ENCODE measurements at regions not wholly inside any gene's neighbourhood (a gene's known extent, or its start where the extent isn't known, plus 50 kb on each side); places are given as distances from the start of the nearest gene placed in this dataset.

DNA sequence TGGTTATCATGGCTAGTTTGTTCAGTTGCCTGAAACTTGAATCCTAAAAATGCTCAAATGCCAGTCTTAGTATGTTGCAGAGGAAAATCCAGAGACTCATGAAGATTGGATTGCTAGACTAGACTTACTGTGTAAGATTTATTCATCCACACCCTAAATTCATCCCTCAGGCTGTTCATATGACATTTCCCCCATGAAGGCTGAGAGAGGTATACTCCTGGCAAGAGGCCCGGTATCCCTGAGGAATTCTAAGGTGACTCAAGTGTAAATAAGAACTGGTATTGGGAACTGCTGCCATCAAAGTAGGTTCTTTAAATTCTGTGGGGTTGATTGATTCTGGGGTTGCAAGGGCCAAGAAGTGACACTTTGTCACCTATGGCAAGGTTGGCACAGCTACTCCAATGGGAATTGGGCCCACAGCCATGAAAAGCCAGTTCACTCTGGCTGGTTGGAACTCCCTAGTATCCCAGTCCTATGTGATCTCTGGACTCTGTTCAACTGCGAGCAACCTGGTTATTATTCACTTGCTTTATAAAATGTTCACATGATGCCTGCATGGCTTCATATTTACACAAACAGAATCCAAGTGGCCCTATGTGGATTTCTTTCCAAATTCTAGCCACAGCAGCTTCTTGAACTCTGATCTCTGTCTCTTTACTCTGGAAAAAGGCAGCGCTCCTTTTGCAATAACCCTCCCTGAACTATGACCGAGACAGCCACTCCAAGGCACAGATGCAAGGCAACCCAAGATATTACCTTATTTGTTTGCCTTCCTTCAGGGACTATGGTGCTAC is 429.1 kb downstream of the CBLN2 start:
- no peak for TF ChIP-seq L3MBTL2 (conservative IDR thresholded peaks at IDR 0.05)
- TF ChIP-seq ELF4 (IDR thresholded peaks at IDR 0.05): no peak
- TF ChIP-seq, protein P1, sequence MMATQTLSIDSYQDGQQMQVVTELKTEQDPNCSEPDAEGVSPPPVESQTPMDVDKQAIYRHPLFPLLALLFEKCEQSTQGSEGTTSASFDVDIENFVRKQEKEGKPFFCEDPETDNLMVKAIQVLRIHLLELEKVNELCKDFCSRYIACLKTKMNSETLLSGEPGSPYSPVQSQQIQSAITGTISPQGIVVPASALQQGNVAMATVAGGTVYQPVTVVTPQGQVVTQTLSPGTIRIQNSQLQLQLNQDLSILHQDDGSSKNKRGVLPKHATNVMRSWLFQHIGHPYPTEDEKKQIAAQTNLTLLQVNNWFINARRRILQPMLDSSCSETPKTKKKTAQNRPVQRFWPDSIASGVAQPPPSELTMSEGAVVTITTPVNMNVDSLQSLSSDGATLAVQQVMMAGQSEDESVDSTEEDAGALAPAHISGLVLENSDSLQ (IDR thresholded peaks at IDR 0.05): no peak
- TF ChIP-seq ZNF384 (IDR thresholded peaks at IDR 0.05): no peak
- TF ChIP-seq FOXA1 (IDR thresholded peaks at IDR 0.05): no peak
- TF ChIP-seq HDGF (IDR thresholded peaks at IDR 0.05; ENCODE audit: borderline replicate concordance): no peak
- TF ChIP-seq SP1 (IDR thresholded peaks at IDR 0.05): no peak
- TF ChIP-seq BHLHE40 (IDR thresholded peaks at IDR 0.05; ENCODE audit: borderline replicate concordance): no peak
- no peak for TF ChIP-seq ARNT (IDR thresholded peaks at IDR 0.05)
- TF ChIP-seq FOXK2 (IDR thresholded peaks at IDR 0.05): no peak
- no peak for TF ChIP-seq NFRKB (IDR thresholded peaks at IDR 0.05)
- no peak for TF ChIP-seq FOXM1 (IDR thresholded peaks at IDR 0.05; ENCODE audit: borderline replicate concordance)
- TF ChIP-seq LEF1 (IDR thresholded peaks at IDR 0.05; ENCODE audit: borderline replicate concordance): no peak
- no peak for TF ChIP-seq TARDBP (IDR thresholded peaks at IDR 0.05)
- no peak for TF ChIP-seq CTBP1 (IDR thresholded peaks at IDR 0.05; ENCODE audit: borderline replicate concordance)
- TF ChIP-seq SUZ12 (IDR thresholded peaks at IDR 0.05): no peak
- ChIA-PET CTCF (no interaction called here), POLR2A (no interaction called here)
- no peak for DNase-seq (ENCODE audit: extremely low spot score)

DNA sequence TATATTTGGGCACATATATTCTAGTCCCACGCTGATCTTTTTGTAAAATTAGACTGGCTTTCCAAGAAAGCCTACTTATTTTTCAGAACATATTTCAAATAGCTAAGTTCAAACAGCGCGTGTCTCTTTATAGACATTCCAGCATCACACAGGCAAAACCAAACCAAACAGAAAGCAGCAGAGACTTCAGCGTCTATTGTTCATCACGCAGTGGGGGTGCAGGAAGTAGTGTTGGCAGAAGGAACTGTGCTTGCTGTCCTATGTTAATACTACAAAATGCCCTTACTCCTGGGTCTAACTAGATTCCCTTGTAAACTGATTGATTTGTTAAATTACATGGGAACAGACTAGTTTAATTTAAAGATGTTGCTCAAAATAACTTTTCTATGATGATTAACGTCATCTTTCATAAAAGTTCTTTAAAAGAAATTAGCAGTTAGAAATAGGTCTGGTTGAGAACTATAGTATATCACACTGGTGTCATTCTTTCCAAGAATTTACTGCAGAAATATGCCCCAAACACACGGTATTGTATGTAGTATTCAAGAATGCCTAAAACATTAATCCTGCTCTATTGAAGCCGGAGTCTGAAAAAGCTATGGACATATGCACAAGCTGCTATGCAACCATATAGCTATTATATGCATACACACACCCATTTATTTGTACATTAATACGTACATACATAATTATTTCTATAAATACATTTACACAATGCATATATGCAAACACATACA is 436.3 kb downstream of the CBLN2 start:
- ChIA-PET POLR2A (no interaction called here), CTCF (no interaction called here)
- TF ChIP-seq CTBP1 (IDR thresholded peaks at IDR 0.05; ENCODE audit: borderline replicate concordance) (no peak), NFRKB (IDR thresholded peaks at IDR 0.05) (no peak), ELF4 (IDR thresholded peaks at IDR 0.05) (no peak), BHLHE40 (IDR thresholded peaks at IDR 0.05; ENCODE audit: borderline replicate concordance) (no peak), SUZ12 (IDR thresholded peaks at IDR 0.05) (no peak), ARNT (IDR thresholded peaks at IDR 0.05) (no peak), FOXK2 (IDR thresholded peaks at IDR 0.05) (no peak), L3MBTL2 (conservative IDR thresholded peaks at IDR 0.05) (no peak), FOXM1 (IDR thresholded peaks at IDR 0.05; ENCODE audit: borderline replicate concordance) (no peak), FOXA1 (IDR thresholded peaks at IDR 0.05) (no peak), ZNF384 (IDR thresholded peaks at IDR 0.05) (no peak)
- TF ChIP-seq, protein P1 (IDR thresholded peaks at IDR 0.05): no peak
- DNase-seq (ENCODE audit: extremely low spot score): no peak

DNA sequence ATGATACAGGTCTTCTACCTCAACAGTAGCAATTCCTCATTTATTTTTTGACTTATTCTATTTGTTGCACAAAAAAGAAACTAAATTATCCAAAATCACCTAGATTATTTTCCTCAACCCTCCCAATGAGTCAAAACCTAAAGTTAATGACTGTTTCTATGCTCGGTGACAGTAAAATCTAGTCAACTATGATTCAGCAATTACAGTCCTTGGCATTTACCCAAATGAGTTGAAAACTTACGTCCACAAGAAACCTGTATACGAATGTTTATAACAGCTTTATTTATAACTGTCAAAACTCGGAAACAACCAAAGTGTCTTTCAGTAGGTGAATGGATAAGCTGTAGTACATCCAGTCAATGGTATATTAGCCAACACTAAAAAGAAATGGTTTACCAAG is 439.3 kb downstream of the CBLN2 start:
- TF ChIP-seq FOXM1 (IDR thresholded peaks at IDR 0.05; ENCODE audit: borderline replicate concordance) (no peak), LEF1 (IDR thresholded peaks at IDR 0.05; ENCODE audit: borderline replicate concordance) (no peak), FOXA1 (IDR thresholded peaks at IDR 0.05) (no peak), BHLHE40 (IDR thresholded peaks at IDR 0.05; ENCODE audit: borderline replicate concordance) (no peak), HDGF (IDR thresholded peaks at IDR 0.05; ENCODE audit: borderline replicate concordance) (no peak), L3MBTL2 (conservative IDR thresholded peaks at IDR 0.05) (no peak), CTBP1 (IDR thresholded peaks at IDR 0.05; ENCODE audit: borderline replicate concordance) (no peak), ZNF384 (IDR thresholded peaks at IDR 0.05) (no peak), ARNT (IDR thresholded peaks at IDR 0.05) (no peak), NFRKB (IDR thresholded peaks at IDR 0.05) (no peak), SP1 (IDR thresholded peaks at IDR 0.05) (no peak), FOXK2 (IDR thresholded peaks at IDR 0.05) (no peak), SUZ12 (IDR thresholded peaks at IDR 0.05) (no peak), ELF4 (IDR thresholded peaks at IDR 0.05) (no peak), TARDBP (IDR thresholded peaks at IDR 0.05) (no peak)
- TF ChIP-seq, protein P1 (IDR thresholded peaks at IDR 0.05): no peak
- POLR2A ChIA-PET: no interaction called here
- no peak for DNase-seq (ENCODE audit: extremely low spot score)
- CTCF ChIA-PET: no interaction called here

DNA sequence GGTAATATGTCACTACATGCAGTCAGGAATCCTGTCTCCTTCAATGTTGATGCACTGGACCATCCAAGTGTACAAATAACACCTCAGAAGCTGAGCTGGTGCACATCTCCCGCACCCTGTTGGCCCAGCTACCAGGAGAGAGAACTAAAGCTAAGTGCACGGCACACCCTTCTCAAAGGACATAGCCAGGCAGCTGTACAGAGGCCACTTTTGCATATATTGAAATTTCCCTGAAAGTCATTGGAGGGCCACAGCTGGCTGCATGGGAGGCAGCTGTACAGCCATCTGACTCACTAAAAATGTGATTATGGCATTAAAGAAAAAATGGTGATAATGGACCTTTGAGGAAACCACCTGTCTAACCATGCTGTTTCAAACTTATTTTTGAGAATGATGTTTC is 441.7 kb downstream of the CBLN2 start:
- TF ChIP-seq SP1 (IDR thresholded peaks at IDR 0.05) (no peak), BHLHE40 (IDR thresholded peaks at IDR 0.05; ENCODE audit: borderline replicate concordance) (no peak), TARDBP (IDR thresholded peaks at IDR 0.05) (no peak), FOXM1 (IDR thresholded peaks at IDR 0.05; ENCODE audit: borderline replicate concordance) (no peak), SUZ12 (IDR thresholded peaks at IDR 0.05) (no peak), FOXA1 (IDR thresholded peaks at IDR 0.05) (no peak), ZNF384 (IDR thresholded peaks at IDR 0.05) (no peak), FOXK2 (IDR thresholded peaks at IDR 0.05) (no peak), L3MBTL2 (conservative IDR thresholded peaks at IDR 0.05) (no peak), CTBP1 (IDR thresholded peaks at IDR 0.05; ENCODE audit: borderline replicate concordance) (no peak), LEF1 (IDR thresholded peaks at IDR 0.05; ENCODE audit: borderline replicate concordance) (no peak), ELF4 (IDR thresholded peaks at IDR 0.05) (no peak), NFRKB (IDR thresholded peaks at IDR 0.05) (no peak), HDGF (IDR thresholded peaks at IDR 0.05; ENCODE audit: borderline replicate concordance) (no peak), ARNT (IDR thresholded peaks at IDR 0.05) (no peak)
- TF ChIP-seq, protein P1 (IDR thresholded peaks at IDR 0.05): no peak
- POLR2A ChIA-PET: no interaction called here
- CTCF ChIA-PET: no interaction called here
- no peak for DNase-seq (ENCODE audit: extremely low spot score)
